ENCODE measurements at regions not wholly inside any gene's neighbourhood (a gene's known extent, or its start where the extent isn't known, plus 50 kb on each side); places are given as distances from the start of the nearest gene placed in this dataset.
A peak's percentile ranks its signal among the peaks of the same experiment; 100 is the strongest.
"Not testable (repeated sequence)": the region's sequence is repeated elsewhere in the genome, so short reads cannot be mapped to it uniquely, and the experiment has no call there.

- ATAC-seq; DNase-seq; intact Hi-C loops (cut with micrococcal nuclease): not testable (repeated sequence)
Measured at GRCh38 chr21:13196111-13196510, 413.5 kb upstream of the POTED start.

GRCh38 chr21:13205380-13205779, 404.2 kb upstream of the POTED start:
- DNase-seq; intact Hi-C loops (cut with micrococcal nuclease): not testable (repeated sequence)
- ATAC-seq: peak; percentile 19

All from left ventricle myocardium superior (tissue), 1 donor.